HG03066 (cell line): ENCODE measurements at regions not wholly inside any gene's neighbourhood (a gene's known extent, or its start where the extent isn't known, plus 50 kb on each side); places are given as distances from the start of the nearest gene placed in this dataset.

Source experiments
- ATAC-seq: cut with Tn5 transposase; IDR thresholded peaks from one replicate; pipeline ENCODE4 v1.9.1; 2021; ENCODE audit warnings: low read depth; ENCODE audit not compliant: unreplicated experiment

DNA sequence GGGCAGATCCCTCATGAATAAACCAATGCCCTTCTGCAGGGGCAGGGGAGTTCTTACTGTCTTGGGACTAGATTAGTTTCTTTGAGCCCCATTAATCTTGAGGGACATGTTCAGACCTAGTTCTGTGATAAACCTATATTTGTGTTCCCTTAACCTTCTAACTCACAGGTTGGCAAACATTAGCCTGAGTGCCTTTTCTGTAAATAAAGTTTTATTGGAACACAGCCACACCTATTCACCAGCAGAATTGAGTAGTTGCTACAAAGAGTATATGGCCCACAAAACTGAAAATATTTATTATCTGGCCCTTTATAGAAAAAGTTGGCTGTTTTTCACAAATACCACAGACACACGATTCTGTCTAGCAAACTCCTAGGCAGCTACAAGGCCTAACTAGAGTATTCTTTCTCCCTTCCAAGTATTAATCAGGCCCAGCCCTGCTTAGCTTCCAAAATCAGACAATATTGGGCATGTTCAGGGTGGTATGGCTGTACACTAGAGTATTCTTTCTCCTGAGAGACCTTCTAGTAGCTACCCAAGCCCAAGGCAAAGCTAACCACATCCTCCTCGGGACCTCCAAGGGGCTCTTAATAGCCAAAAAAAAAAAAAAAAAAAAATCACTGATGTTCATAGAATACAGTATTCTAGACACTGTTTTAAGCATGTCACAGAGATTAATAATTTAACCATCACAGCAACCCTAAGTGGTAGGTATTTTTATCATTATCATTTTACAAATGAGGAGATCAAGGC lies 199.3 kb upstream of the PWP1 start:
- ATAC-seq: no peak

DNA sequence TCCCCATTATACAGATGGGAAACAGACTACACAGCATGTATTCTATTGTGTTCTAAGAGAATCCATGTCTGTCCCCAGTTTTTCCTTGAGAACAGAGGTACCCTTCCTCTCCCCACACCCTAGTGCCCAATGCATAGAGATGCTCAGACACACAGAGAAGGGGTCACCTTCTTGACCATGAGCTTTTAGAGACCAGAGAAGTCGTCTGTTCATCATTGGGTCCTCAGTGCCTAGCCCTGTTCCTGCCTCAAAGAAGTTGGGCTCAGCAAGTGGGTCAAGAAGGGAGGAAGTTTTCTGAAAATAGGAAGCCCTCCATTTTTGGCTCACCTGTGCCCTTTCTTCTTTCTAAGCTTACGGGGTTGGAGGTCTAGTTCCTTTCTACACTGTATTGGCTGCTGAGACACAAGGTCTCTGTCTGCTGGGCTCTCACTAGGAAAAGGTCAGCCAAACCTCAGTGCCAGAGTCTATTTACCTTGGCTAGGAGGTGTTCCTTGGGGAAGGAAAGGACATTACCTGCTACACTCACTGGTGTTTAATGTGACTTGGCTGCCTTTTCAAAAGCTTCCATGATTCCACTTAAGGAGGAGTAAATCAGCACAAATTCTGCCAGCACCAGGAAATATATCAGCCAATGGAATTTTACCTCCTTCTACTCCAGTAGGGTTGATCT lies 198.5 kb upstream of the PWP1 start:
- no peak for ATAC-seq

DNA sequence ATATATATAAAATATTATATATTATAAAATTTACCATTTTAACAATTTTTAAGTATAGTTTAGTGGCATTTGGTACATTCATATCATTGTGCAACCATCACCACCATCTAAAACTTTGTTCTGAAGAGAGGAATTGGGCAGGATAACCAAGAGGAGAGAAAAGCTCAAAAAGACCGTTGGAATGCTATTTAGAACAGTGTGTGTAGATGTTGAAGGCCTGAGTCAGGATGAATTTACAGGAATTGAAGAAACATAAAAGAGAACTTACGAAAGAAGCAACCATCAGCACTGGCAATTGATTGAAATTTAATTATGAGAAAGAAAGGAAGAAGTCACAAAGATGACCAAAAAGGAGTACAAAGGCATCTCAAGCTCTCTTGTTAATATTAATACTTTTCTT lies 196.9 kb upstream of the PWP1 start:
- ATAC-seq: no peak

DNA sequence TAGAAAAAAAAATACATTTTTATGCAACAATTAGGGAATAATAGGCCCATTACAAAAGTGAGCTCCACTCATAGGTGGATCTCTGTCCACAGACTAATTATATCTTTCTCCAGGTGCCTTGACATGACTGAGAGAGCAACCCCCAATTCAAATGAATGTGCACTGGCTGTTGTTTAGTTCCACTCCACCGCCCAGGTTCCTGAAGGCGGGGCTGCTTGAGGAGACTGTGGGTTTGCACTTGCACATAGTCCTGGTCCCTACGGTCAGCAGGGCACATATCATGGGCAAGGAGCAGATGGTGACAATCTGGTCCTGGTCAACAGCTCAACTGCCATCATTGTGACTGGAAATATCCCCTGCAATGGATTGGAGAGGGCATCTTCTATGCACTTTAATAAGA lies 195.6 kb upstream of the PWP1 start:
- no peak for ATAC-seq

DNA sequence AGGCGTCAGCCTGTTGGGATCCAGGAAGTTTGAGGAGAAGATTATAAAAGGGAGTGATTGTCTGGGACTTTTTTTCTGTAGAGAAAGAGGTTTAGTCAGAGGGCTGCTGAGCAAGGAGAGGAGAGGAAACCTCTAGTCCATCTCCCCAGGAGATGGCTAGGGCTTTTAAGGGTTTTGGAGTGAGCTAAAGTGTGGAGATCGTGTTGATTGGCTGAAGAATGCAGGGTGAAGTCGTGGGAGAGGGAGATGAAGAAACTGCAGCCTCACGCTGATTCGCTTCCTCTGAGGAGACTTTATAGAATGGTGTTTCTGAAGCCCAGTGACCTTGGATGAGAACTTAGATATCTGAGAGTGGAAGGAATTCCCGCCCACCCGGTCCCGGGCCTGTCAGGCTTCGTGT lies 193.7 kb upstream of the PWP1 start:
- no peak for ATAC-seq

DNA sequence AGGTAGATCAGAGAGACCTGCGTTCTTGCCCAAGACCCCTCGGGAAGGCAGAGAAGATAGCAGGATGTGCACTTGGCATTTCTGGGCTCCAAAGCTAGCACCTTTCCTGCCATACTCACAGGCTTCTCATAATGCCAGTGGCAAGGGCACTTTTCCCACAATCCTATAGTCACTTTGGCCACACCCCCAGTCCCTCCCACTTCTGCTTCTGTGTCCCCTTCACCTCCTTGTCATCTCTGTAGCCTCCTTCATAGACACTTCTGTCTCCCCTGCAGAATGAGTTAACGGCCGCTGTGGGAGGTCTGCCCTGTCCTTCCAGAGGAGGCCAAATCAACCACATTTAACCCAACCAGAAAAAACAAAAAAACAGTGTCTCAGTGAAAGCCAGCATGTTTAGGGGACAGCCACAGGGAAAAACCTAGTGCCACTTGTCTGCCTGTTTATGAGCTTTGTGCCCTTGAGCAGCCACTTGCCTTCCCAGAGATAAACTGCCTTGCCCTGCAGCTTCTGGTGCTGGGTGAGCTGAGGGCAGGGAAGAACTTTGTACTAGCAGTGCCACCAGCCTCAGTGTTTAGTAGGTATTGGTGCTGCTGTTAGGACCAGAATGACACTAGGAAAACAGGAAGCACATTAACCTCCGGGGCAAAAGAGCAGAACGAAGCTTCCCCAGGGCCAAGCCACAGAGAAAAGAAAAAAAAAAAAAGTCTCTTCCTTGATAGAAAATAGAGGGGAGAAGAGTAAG lies 193.0 kb upstream of the PWP1 start:
- no peak for ATAC-seq

DNA sequence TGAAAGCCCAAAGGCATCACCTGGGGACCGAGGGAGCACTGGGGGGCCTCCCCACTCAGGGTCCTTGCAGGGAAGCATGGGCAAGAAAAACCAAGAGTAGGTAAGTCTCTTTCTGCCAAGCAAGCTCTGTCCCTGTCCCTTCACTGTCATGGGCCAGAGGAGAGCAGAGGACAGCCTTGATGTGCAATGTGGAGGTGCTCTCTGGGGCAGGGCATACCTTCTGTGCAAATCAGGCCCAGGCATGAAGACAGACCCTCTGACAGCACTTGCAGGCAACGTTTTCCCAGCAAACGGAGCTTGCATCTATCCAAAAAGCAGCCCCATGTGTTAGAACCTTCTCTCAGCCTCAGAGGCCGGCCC lies 192.5 kb upstream of the PWP1 start:
- ATAC-seq: no peak

DNA sequence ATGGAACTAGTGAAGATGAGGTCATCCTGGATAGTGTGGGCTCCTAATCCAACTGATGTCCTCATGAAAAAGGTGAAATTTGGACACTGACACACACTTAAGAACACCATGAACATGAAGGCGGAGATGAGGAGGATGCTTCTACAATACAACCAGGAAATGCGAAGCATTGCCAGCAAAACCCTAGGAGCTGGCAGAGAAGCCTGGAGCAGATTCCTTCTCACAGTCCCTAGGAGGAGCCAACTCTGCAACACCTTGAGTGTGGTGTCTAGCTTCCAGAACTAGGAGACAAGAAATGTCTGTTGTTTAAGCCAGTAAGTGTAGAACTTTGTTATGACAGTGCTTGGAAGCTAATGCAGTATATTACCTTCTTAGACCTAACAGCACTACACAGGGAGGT lies 191.9 kb upstream of the PWP1 start:
- no peak for ATAC-seq

DNA sequence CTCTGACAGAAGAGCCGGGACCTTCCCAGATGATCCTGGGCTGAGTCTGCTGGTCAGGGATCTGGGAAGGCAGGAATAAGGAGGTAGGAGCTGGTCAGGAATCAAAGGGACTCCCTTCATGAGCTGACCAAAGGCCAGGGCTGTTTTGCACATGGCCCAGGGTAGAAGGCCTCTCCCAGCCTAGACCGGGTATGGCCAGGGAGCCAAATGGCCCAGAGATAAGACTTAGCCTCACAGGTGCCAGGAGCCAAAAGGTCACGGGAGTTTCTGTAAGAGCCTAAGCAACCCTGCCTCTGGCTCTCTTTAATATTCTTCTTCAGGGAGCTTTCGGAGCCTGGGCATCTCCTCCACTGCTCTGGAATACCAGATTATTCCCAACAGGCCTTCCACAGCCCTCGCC lies 191.3 kb upstream of the PWP1 start:
- ATAC-seq: no peak

DNA sequence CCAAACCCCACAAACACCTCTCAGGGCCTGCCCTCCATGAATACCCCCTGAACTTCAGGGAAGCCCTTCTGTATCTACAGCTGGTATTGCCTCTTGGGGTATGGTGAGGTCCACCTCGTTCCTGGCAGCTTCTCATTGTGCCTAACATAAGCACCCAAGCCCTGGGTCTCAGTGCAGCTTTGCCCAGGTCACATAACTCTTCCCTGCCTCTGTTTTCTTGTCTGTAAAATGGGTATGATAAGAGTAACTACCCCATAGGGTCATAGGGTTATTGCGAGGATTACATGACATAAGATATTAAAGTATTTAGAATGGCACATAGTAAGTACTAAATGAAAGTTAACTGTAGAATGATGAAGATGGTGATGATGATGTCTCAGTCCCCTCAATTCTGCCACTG lies 190.0 kb upstream of the PWP1 start:
- ATAC-seq: no peak

DNA sequence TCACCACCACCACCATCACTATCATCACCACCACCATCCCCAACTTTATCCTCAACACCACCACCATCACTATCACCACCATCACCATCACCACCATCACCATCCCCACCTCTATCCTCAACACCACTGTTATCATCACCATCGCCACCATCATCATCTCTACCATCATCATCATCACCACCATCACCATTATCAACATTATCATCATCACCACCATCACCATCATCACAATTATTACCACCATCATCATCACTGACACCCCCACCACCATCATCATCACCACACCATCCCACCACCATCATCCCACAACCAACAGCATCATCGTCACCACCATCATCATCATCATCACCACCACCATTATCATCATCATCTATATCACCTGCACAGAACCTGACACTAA lies 188.4 kb upstream of the PWP1 start:
- no peak for ATAC-seq

DNA sequence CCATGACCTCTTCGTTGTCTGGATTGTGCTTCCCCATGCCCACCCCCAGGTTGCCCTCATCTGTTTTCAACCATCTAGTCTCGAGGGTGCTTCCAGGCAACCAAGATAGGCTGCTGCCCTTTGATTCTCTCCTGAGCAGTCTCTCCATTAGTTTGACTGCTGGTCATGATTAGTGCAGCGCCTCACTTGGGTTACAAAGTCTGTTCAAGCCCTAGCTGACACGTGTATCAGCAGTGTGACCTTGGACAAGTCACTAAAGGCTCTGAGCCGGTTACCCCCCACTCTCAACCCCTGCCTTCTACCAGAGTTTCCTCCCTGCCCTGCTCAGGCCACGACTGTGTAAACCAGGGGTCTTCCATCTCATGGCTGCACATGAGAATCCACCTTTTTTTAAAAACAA lies 185.3 kb upstream of the PWP1 start:
- no peak for ATAC-seq

DNA sequence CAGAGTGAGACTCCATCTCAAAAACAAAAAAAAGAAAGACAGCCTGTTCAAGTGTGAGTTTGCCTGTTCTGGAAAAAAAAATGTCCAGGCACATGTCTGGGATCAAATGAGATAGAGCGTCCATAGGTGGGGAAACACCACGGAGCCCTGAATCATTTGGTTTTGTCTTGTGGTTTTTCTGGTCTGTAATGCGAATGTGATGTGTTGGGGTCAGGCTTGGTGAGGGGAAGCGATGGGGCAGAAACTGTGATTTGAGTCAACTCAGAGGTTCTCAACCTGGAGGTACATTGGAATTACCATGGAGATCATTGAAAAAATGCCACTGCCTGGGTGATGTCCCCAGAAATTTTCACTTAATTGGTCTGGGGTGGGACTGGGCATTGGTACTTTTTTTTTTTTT lies 183.9 kb upstream of the PWP1 start:
- ATAC-seq: no peak

DNA sequence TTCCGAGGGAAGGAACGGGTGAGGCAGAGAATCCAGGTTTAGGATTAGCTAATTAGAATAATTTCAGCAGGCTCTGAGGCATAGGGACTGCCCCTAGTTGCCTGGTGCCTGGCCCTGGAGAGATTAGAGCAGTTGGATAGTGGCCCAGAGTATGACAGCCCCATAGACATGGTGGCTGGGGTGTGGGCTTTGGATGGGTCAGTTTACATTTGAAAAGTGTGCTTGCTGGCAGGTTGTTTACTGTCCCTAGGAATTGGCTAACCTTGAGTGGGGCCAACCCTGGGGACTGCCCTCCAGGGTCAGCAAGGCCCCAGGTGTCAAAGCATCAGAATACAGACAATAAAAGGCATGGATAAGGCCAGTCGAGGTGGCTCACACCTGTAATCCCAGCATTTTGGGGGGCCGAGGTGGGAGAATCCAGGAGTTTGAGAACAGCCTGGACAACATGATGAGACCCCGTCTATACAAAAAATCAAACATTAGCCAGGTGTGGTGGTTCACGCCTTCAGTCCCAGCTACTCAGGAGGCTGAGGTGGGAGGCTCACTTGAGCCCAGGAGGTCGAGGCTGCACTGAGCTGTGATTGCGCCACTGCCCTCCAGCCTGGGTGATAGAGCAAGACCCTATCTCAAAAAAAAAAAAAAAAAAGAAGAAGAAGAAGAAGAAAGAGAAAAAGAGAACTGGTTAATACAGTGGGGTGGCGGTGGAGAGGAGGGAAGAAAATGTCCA lies 182.3 kb upstream of the PWP1 start:
- ATAC-seq: no peak

DNA sequence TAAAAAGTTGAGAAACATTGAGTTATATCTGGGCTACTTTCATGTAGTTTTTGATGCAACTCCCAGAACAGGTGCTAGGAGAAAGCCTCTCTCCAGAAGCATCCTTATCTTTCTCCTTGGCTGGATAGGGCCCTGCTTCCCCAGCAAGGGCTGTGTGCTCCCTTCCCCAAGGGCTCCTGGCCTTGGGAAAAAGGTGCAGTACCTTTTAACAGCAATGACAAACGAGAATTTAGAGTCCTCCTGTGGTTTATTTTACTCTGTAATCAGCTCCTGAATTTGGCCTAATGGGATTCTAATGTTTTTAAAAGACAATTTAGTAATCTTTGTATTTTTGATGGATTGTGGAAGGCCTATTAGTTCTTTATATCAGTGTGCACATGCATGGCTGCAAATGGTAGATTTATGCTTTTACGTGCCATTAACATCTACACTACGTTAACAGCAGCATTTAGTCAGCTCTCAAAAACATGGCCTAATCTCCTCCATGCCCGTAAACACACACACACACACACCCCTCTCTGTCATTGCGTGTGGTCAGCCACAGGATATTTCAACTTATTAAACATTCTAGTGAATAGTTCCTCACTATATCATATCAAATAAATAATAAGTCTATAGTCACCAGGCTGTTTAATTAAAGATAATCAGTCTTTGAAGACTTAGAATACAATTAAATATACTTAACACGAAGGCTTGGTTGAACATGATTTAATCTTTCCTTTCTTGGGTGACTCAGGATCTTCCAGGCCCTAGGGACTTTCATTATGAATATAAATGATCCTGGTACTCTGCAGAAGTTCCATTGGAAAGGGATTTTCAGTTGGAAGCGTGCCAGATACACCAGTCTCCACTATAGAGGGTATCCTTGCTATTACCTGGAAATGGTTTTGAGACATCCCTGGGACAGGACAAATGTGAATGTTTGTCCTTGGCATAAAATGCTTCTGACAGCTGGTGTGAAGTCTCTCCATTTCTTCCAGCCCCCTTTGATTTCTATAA lies 181.4 kb upstream of the PWP1 start:
- no peak for ATAC-seq

DNA sequence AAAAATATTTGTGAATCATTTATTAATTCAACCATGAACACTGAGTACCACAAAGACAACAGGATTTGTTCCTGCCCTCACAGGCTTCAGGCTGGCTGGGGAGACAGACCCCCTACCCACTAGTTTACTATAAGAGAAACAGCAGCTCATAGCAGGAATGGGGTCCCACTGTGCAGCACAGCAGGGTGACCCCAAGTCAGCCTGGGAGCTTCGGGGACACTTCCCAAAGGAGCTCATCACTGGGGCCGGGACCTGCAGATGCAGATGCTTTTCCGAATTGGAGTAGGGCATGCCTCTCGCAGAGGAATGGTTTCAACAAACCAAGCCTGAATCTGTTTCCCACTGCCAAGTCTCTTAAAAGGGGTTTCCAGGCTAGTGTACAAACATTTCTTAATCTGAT lies 176.2 kb upstream of the PWP1 start:
- no peak for ATAC-seq

DNA sequence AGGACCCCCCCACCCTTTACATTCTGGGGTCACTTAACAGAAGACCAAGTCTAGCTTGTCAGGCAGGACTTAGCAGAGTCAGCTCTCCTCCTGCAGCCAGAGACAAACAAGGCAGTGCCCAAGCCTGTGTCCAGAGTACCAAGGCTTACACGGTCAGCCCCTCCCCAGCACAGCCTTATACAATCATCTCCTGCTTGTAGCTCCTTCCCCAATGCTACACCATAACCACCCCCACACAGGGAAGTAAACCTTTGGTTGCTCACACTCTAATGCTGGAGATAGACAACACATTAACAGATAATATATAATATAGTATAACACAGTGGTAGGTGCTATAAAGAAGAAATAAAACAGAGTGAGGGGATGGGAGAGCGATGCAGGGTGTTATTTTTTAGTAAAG lies 175.4 kb upstream of the PWP1 start:
- no peak for ATAC-seq

DNA sequence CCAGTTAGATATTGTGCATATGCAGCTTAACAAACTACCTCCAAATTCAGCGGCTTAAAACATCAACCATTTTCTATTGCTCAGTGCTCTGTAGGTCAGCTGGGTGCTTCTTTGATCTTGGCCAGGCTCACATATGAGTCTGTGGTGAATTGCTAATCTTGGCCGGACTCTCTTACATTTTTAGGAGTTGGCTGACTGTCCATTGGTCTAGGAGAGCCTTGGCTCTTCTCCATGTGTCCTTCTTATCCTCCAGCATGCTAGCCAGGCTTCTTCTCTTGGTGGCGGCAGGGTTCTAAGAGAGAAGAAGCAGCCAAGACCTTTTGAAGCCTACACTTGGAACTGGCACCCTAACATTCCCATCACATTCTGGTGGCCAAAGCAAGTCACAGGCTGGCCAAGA lies 174.3 kb upstream of the PWP1 start:
- ATAC-seq: no peak

DNA sequence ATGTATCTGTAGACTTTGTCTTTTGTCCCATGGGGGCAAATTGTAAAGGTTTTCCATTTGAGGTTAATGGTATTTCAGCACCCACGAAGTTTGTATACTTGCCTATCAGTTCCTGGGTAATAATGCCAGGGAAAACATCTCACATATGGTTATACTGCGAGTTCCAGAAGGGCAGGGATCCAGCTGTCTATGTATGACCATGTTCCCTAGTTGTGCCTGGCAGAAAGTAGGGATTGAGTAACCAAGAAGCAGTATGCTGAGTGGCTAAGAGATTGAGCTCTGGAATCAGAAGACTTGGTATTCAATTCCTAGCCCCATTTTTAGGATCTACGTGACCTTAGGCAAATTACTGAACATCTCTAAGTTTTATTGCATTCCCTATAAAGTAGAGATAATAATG lies 173.2 kb upstream of the PWP1 start:
- no peak for ATAC-seq

DNA sequence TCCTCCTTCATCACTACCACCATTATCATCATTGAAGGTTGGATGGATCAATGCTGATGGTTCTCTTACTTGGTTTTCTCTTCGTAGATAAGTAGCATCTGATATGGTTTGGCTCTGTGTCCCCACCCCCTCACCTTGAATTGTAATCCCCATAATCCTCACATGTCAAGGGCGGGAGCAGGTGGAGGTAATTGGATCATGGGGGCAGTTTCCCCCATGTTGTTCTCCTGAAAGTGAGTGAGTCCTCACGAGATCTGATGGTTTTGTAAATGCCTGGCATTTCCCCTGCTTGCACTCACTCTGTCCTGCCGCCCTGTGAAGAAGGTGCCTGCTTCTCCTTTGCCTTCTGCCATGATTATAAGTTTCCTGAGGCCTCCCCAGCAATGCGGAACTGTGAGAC lies 172.4 kb upstream of the PWP1 start:
- no peak for ATAC-seq
